HG03103 (cell line): ENCODE measurements at regions not wholly inside any gene's neighbourhood (a gene's known extent, or its start where the extent isn't known, plus 50 kb on each side); places are given as distances from the start of the nearest gene placed in this dataset.
"Not testable (repeated sequence)": the region's sequence is repeated elsewhere in the genome, so short reads cannot be mapped to it uniquely, and the experiment has no call there.

Experiments used
- ATAC-seq: cut with Tn5 transposase; IDR thresholded peaks from one replicate; pipeline ENCODE4 v1.9.1; 2021; ENCODE audit warnings: low read depth; ENCODE audit not compliant: unreplicated experiment

GRCh38 chr6:3960754-3961361 is 111.7 kb downstream of the FAM50B start:
- no peak for ATAC-seq

- ATAC-seq = no peak
Measured at GRCh38 chr6:3961581-3962215, 112.5 kb downstream of the FAM50B start.

DNA sequence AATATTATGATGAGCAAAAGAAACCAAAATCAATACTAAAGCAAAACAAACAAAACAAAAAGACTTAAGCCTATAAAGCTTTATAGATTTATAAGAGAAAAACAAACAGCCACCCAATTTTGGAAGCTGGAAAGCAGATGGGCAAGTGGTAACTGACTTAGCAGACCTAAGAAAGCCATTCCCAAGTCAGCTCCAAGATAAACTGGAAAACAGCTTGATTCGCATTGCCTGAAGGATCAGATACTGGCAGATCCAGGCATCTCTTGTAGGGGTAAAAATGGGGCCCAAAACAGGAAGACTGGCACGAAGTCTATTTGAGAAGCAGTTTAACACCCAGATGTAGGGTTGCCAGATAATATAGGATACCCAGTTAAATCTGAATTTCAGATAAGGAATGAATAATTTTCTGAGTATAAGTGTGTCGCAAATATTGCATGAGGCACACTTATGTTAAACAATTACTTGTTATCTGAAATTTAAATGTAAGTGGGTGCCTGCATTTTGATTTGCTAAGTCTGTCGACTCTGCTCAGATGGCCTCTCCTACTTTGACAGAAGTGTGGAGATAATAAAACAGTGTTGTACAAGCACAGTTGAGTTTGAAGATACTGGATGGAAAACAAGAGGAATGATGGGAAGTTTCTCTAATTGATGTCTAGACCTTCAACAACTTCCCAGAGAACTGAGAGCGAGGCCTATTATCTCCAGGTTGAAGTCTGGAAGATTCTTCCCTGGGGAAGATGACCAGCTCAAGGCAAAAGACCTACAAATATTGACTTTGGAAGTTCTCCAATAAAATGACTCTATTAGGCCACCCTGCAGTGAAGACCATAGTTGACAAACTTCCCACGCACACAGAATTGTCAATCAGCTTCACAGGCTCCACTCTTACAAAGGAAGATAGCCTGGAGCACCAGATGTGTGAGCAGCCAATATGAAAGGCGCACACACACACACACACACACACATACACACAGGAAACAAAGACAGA is 113.4 kb downstream of the FAM50B start:
- no peak for ATAC-seq

DNA sequence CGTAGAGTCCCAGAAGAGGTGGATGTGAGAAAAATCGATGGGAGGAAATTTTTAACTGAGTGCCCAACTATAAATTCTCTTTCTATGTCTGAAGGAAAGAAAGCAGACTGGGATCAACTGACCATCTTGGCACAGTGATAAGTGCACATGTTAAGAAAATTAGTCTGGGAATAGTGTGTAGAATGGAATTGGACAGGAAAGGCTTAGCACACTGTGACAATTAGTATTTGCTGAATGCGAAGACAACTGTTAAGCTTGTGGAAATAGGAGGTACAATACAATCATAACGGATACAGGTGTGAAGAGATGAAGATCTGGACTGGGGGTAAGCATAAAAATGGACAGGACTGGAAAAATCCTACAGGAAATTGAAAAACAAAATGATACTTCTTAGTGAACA is 114.3 kb downstream of the FAM50B start:
- ATAC-seq = no peak

- no peak for ATAC-seq
Measured at GRCh38 chr6:3965071-3965718, 113.7 kb downstream of the FAM217A start.

GRCh38 chr6:3966426-3966825 is 112.5 kb downstream of the FAM217A start:
- no peak for ATAC-seq

DNA sequence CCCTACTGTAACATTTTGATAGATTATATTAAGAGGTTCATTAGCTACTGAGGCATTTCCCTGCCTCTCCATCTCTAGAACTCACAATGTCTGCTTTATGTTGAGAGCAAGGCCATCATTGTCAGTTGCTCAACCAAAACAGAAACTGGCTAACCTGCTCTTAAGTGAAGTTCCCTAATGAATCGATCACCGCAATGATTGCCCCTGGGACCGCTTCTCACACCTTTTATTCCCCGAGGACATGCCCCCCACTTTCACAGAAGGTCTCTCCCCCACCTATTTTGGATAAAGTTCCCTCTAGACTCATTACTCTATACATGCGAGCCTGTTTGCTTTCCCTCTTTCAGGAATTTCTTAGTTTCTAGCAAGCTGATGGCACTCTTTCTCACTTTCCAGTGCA is 108.8 kb downstream of the FAM217A start:
- no peak for ATAC-seq

DNA sequence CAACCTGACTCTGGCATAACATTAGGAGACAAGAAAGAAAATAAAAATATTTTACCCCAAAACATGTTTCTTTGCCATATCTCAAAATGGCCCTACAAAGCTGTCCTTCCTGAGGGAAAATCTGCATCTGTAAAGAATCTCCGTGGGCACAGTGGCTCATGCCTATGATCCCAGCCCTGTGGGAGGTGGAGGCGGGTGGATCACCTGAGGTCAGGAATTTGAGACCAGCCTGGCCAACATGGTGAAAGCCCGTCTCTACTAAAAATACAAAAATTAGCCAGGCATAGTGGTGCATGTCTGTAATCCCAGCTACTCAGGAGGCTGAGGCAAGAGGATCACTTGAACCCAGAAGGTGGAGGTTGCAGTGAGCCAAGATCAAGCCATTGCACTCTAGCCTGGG is 105.8 kb downstream of the FAM217A start:
- ATAC-seq = not testable (repeated sequence)

DNA sequence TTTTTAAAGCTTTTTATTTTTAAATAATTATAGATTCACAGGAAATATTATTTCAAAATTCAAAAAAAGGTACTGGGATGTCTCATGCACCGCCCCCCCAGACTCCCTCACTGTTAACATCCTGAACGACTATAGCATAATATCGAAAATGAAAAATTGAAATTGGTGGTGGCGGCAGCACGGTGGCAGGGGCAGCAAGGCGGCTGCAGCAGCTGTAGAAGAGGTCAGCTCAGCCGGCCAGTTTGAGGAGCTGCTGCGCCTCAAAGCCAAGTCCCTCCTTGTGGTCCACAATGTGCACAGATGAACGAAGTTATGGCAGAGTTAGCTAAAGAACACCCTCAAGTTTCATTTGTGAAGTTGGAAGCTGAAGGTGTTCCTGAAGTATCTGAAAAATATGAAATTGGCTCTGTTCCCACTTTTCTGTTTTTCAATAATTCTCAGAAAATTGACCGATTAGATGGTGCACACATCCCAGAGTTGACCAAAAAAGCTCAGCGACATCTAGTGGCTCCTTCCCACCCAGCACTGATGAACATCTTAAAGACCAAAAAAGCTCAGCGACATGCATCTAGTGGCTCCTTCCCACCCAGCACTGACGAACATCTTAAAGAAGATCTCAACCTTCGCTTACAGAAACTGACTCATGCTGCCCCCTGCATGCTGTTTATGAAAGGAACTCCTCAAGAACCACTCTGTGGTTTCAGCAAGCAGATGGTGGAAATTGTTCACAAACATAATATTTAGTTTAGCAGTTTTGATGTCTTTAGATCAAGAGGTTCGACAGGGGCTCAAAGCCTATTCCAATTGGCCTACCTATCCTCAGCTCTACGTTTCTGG is 100.8 kb downstream of the FAM217A start:
- peak; percentile 67 for ATAC-seq

- not testable (repeated sequence) for ATAC-seq
Measured at GRCh38 chr6:3978966-3979365, 100.0 kb downstream of the FAM217A start.

DNA sequence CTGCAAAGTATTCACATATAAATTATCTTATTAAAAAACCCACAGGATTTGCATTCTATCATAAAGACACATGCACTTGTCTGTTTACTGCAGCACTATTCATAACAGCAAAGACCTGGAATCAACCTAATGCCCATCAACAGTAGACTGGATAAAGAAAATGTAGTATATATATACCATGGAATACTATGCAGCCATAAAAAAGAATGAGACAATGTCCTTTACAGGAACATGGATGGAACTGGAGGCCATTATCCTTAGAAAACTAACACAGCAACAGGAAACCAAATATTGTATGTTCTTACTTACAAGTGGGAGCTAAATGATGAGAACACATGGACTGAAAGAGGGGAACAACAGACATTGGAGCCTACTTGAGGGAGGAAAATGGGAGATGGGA is 97.0 kb downstream of the FAM217A start:
- ATAC-seq = no peak

GRCh38 chr6:3983778-3984177 is 95.2 kb downstream of the FAM217A start:
- no peak for ATAC-seq

DNA sequence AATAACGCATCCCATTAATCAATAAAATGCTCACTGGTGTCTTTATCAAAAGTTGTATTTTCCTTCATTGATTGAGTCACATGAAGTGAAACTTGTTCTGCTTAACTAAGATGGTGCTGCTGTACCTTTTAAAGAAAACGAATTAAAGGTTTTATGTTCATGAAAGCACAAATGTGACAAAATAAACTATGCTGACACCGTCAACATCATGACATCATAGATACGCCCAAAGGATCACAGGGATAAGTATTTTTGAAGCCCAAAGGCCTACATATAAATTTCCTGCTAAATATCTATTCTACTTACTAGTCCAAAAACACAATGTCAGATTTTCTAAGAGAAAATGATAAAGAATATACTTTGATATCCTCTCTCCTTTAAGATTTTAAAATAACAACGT is 94.4 kb downstream of the FAM217A start:
- ATAC-seq = no peak

- no peak for ATAC-seq
Measured at GRCh38 chr6:3986241-3986640, 92.7 kb downstream of the FAM217A start.

DNA sequence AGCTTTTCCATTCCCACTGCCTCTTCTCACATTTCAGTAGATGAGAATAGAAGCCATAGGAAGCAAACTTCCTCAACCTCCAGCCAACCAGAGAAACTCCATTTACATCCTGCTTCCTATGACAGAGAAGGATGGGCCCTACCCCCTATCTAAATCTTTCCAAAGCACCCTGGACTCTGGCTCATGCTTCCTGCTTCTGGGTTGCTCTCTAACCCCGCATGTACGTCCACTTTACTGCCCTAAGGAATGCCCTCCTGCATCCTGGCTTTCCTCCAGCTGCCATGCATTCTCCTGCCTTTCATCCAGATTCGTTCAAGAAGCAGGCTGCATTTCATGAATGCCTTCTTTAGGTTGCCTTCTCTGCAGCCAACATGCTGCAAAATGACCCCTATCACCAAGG is 91.9 kb downstream of the FAM217A start:
- no peak for ATAC-seq

- ATAC-seq = no peak
Measured at GRCh38 chr6:3987576-3987975, 91.4 kb downstream of the FAM217A start.

DNA sequence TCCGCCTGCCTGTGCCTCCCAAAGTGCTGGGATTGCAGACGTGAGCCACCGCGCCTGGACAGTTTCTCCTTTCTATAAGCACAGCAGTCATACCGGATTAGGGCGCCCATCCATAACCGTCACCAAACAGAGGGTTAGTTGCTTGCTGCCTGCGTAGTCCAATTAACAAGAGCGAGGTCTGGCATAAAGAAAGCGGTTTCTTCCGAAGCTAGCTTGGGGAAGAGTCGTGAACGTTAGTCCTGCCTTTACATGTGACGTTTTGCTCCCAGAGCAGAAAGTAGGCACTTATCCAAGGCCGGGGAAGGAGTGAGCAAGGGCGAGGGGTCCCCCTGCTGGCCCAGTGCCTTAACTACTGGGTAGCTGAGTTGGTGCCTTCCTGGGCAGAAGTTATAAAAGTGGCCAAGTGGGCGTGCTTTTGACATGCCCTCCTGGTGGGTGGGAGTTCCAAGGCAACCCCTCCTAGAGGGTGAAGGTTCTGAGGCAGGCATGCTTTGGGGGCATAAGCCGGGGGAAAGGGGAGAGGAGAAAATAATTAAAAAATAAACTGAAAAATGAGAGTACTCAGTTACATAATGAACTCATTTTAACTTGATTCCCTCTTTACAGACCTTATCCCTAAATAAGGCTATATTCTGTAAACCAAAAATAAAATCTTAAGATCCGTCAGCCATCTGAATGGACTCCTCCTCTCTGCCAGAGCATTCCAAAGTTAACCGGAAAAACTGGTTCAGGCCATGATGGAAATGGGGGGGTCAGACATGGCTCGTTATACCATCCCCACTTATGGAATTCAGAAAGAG is 88.0 kb downstream of the FAM217A start:
- no peak for ATAC-seq

GRCh38 chr6:3991941-3992340 is 87.0 kb downstream of the FAM217A start:
- ATAC-seq = no peak

DNA sequence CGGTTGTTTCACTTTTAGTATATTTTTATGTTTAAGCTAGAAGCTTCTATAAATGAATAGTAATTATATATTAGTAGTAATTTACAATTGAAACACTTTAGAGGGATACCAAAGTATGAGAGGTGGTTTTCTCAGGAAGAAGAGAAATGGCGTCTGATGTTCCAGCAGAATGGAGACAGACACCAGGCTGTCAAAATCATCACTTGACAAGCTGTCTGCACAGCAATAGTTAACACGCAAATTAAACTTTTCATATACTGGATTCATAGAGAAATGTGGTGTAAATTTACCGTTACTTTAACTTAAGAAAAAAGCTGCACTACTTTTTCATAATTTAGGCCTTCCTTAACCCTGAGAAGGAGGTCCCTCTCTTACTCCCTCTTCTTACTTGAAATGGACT is 82.6 kb downstream of the FAM217A start:
- no peak for ATAC-seq
